Kidney epithelial cell (primary cell): ENCODE measurements at regions not wholly inside any gene's neighbourhood (a gene's known extent, or its start where the extent isn't known, plus 50 kb on each side); places are given as distances from the start of the nearest gene placed in this dataset.
"Not testable (repeated sequence)": the region's sequence is repeated elsewhere in the genome, so short reads cannot be mapped to it uniquely, and the experiment has no call there.

Experiments used
- DNase-seq: peaks from one replicate; pipeline ENCODE4 v3.0.0-alpha.2; 2010; ENCODE audit warnings: low read depth
- H3K27me3 ChIP-seq: 2 replicates; pipeline ENCODE4 v1.6.0; 2011; ENCODE audit warnings: low read length; ENCODE audit not compliant: control insufficient read depth, insufficient read depth
- H3K36me3 ChIP-seq: 2 replicates; pipeline ENCODE4 v1.5.1; 2011; ENCODE audit warnings: low read length; ENCODE audit not compliant: control insufficient read depth, insufficient read depth
- H3K4me3 ChIP-seq: 2 replicates; pipeline ENCODE4 v1.5.1; 2011; ENCODE audit warnings: low read depth, mild to moderate bottlenecking, control low read depth, low read length
- TF ChIP-seq, protein P1 (sequence below): IDR thresholded peaks from 2 replicates; pipeline ENCODE4 v1.5.1; 2011; ENCODE audit warnings: mild to moderate bottlenecking, moderate library complexity, low read length, control low read depth, inconsistent platforms; ENCODE audit not compliant: insufficient read depth, poor library complexity, severe bottlenecking

GRCh38 chr6:4338884-4339283 lies 203.5 kb upstream of the ECI2 start:
- no peaks in the 10 kb centered on the region for H3K36me3 ChIP-seq
- no peaks in the 10 kb centered on the region for H3K27me3 ChIP-seq
- H3K4me3 ChIP-seq = no peak overlapping the region
- no peak for DNase-seq
- TF ChIP-seq, protein P1, sequence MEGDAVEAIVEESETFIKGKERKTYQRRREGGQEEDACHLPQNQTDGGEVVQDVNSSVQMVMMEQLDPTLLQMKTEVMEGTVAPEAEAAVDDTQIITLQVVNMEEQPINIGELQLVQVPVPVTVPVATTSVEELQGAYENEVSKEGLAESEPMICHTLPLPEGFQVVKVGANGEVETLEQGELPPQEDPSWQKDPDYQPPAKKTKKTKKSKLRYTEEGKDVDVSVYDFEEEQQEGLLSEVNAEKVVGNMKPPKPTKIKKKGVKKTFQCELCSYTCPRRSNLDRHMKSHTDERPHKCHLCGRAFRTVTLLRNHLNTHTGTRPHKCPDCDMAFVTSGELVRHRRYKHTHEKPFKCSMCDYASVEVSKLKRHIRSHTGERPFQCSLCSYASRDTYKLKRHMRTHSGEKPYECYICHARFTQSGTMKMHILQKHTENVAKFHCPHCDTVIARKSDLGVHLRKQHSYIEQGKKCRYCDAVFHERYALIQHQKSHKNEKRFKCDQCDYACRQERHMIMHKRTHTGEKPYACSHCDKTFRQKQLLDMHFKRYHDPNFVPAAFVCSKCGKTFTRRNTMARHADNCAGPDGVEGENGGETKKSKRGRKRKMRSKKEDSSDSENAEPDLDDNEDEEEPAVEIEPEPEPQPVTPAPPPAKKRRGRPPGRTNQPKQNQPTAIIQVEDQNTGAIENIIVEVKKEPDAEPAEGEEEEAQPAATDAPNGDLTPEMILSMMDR = no peak

DNA sequence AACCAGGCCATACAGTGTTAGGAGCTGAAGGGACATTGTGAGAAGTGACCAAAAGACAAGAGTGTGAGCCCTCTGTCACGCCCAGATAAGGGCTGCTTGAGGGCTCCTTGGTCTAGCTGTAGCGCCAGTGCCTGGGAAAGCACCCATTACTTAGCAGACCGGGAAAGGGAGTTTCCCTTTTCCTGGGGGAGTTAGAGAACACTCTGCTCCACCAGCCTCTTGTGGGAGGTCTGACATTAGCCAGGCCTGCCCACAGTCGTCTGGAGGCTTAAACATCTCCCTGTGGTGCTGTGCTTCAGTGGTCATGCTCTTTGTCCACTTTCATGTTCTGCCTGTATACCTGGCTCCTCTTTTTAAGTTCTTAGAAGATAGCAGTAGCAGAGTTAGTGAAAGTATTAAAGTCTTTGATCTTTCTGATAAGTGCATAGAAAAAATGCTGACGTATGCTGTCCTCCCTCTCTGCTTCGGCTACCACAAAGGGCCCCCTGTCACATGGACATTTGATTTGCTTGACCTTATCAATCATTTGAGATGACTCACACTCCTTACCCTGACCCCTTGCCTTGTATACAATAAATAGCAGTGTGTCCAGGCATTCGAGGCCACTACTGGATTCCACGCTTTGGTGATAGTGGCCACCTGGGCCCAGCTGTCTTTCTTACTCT lies 201.5 kb upstream of the ECI2 start:
- Histone ChIP-seq H3K4me3 (no peak overlapping the region), H3K27me3 (no peaks in the 10 kb centered on the region), H3K36me3 (no peaks in the 10 kb centered on the region)
- TF ChIP-seq, protein P1 = no peak
- DNase-seq = peak; percentile 64

DNA sequence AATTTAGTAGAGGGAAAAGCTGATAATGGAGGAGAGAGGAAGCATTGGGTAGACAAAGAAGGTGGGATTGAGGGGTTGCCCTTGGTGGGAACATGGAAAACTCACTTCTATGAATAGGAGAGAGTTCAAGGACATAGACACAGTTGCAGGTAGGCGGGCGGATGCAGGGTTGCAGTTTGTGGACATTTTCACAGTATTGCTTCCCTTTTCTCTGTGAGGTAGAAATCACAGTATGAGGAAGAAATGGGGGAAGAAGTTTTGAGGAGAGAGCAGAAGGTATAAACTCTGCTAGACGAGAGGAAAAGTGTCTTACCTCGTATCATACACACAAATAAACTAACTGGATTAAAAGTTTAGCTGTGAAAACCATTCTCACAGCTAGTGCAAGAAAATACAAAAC lies 200.7 kb upstream of the ECI2 start:
- Histone ChIP-seq H3K36me3 (no peaks in the 10 kb centered on the region), H3K27me3 (no peaks in the 10 kb centered on the region), H3K4me3 (no peak overlapping the region)
- TF ChIP-seq, protein P1 = no peak
- DNase-seq = no peak

GRCh38 chr6:4334158-4334740 lies 198.9 kb upstream of the ECI2 start:
- H3K27me3 ChIP-seq, H3K4me3 ChIP-seq, DNase-seq, H3K36me3 ChIP-seq: not testable (repeated sequence)

- DNase-seq = no peak
- TF ChIP-seq, protein P1 = no peak
- Histone ChIP-seq H3K36me3 (no peaks in the 10 kb centered on the region), H3K4me3 (no peak overlapping the region), H3K27me3 (no peaks in the 10 kb centered on the region)
Measured at GRCh38 chr6:4327841-4328240, 192.5 kb upstream of the ECI2 start.

DNA sequence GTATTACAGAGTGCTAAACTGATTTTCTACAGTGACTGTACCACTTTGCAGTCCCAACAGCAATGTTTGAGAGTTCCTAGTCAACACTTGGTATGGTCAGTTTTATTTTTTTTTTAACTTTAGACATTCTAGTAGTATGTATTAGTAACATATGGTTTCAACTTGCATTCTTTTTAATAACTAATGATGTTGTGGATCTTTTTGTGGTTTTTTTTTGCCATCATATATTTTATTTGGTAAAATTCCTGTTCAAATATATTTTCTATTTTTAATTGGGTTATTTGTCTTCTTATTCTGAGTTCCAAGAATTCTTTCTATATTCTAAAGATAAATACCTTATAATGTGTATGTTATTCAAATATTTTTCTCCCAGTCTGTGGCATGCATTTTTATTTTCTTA lies 189.4 kb upstream of the ECI2 start:
- Histone ChIP-seq H3K36me3 (no peaks in the 10 kb centered on the region), H3K4me3 (no peak overlapping the region), H3K27me3 (no peaks in the 10 kb centered on the region)
- TF ChIP-seq, protein P1 = no peak
- no peak for DNase-seq
